HG03520 (cell line): ENCODE measurements at regions not wholly inside any gene's neighbourhood (a gene's known extent, or its start where the extent isn't known, plus 50 kb on each side); places are given as distances from the start of the nearest gene placed in this dataset.
"Not testable (repeated sequence)": the region's sequence is repeated elsewhere in the genome, so short reads cannot be mapped to it uniquely, and the experiment has no call there.

Source experiments
- ATAC-seq: cut with Tn5 transposase; IDR thresholded peaks from one replicate; pipeline ENCODE4 v1.9.1; 2021; ENCODE audit warnings: mild to moderate bottlenecking, moderate library complexity; ENCODE audit not compliant: unreplicated experiment

DNA sequence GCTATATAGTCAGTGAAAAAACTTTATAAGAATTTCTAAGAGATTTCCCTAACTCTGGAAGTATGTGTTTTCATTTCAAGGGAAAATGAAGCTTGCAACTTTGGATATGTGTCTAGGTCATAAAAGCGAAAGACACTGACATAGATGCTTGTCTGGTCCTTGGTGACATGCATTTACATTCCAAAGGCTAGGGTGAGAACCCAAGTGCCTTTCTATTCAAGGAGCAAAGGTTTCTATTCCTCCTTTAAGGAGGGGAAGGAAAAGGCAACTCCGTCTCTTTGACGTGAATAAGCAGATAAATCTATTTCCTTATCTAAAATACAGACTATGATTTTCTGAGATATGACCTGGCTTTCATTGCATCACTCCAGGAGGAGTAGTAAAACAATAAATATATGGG is 261.1 kb downstream of the CDH7 start:
- ATAC-seq, result no peak

DNA sequence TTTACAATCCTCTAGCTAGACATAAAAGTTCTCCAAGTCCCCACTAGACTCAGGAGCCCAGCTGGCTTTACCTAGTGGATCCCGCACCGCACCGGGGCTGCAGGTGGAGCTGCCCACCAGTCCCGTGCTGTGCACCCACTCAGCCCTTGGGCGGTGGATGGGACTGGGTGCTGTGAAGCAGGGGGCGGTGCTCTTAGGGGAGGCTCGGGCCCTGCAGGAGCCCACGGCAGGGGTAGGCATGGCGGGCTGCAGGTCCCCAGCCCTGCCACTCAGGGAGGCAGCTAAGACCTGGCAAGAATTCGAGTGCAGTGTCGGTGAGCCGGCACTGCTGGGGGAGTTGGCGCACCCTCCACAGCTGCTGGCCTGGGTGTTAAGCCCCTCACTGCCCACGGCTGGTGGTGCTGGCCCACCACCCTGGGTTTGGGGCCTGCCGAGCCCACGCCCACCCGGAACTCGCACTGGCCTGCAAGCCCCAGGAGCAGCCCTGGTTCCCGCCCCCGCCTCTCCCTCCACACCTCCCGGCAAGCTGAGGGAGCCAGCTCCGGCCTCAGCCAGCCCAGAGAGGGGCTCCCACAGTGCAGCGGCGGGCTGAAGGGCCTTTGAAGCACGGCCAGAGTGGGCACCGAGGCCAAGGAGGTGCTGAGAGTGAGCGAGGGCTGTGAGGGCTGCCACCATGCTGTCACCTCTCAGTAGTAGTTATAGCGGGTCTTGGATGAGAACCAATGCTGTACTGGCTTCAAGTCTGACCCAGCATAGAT is 255.2 kb downstream of the CDH7 start:
- ATAC-seq, result no peak

DNA sequence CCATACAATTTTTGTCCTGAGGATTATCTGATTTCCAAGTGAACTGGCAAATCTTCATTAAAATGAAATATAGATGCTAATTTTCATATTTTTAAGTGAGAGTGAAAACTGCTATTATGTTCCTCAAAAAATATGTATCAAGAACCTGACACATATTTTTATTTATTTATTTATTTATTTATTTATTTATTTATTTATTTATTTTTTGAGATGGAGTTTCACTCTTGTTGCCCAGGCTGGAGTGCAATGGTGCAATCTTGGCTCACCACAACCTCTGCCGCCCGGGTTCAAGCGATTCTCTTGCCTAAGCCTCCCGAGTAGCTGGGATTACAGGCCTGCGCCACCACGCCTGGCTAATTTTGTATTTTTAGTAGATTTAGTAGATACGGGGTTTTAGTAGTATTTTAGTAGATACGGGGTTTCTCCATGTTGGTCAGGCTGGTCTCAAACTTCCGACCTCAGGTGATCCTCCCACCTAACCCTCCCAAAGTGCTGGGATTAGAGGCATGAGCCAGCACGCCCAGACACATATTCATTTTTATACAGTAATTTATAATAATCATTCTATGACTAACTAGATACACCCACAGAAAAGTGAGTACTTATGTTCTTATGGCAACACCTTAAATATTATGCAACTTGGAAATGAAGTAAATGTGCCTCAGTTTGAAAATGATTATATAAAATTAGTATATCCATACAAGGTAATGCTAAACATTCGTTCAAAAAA is 248.3 kb downstream of the CDH7 start:
- ATAC-seq, result not testable (repeated sequence)

DNA sequence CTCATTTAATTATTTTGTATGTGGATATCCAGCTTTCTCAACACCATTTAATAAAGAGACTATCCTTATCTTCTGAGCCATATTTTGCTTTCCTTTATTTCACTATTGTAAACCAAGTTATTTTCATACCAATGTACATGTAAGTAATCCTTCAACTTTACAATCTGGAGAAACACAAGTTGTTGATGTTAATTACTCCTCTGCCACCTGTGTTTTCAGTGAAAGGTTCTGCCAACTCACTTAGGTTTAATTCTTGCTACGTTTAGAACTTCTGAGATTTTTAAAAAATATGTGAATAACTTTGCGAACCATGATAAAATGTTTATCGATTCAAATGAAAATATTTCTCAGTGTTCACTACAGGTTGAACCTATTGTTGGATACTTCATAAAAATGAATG is 244.4 kb downstream of the CDH7 start:
- ATAC-seq, result no peak

- ATAC-seq, result no peak
Observed at GRCh38 chr18:65994302-65994701, 243.5 kb downstream of the CDH7 start.

GRCh38 chr18:65990944-65991708 is 240.3 kb downstream of the CDH7 start:
- no peak for ATAC-seq

GRCh38 chr18:65990174-65990690 is 239.4 kb downstream of the CDH7 start:
- ATAC-seq, result no peak

DNA sequence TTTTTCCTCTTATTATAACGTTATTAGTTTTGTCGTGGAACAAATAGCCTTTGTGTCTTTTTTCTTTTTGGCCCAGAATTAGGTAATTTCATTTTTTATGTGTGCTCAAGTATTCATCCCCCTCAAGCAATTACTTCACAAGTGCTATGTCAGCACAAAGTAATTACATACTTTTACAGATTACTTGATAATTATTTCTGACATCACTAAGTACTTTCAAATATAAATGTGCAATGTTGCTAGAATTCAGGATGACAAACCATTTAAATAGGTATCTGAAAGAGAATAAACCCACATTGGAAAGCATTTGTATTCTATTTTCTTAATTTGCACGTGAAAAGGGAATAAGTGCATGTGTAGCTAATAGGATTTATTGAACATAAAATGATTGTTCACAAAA is 238.2 kb downstream of the CDH7 start:
- ATAC-seq, result no peak

GRCh38 chr18:65988386-65988785 is 237.6 kb downstream of the CDH7 start:
- ATAC-seq, result no peak

- no peak for ATAC-seq
Observed at GRCh38 chr18:65983750-65984149, 232.9 kb downstream of the CDH7 start.

GRCh38 chr18:65975536-65975935 is 224.7 kb downstream of the CDH7 start:
- ATAC-seq, result no peak

GRCh38 chr18:65974758-65975157 is 223.9 kb downstream of the CDH7 start:
- no peak for ATAC-seq

- no peak for ATAC-seq
Observed at GRCh38 chr18:65968239-65969004, 217.6 kb downstream of the CDH7 start.

DNA sequence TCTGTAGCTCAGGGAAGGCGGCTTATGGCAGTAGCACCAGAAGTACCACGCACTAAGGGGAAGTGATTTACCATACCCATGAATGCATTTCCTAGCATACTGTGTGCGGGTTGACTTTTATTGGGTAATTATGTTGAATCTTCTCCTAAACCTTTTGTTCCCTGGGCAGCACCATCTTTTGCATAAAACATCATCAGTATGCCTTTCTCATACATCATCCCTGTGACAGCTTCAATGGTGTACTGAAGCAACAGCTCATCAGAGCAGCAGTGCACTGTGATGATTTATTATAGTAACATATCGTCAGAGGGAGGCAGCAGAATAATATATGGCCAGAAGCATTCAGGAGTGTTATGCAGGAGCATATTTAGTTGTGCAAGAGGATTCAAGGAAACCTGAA is 204.9 kb downstream of the CDH7 start:
- no peak for ATAC-seq

GRCh38 chr18:65954372-65954771 is 203.6 kb downstream of the CDH7 start:
- no peak for ATAC-seq

- no peak for ATAC-seq
Observed at GRCh38 chr18:65946777-65947176, 196.0 kb downstream of the CDH7 start.

GRCh38 chr18:65943268-65943667 is 192.5 kb downstream of the CDH7 start:
- no peak for ATAC-seq

DNA sequence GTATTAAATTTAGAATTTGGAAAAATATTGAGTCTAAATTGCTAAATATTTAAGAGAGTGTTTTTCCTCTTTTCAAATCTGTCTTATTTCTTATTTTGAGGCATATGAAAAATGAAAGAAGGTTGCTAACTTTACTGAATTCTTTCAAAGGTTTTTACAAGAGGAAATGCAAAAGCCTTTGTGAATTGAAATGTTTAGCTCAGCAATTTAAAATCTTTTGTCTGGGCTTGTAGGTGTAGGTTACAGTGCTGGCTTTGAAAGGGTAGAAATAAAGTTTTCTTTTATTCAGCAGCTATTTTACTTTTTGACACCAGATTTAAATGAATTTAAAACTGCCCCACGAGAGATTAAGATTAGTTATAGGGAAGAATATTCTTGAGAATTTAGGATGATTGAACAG is 192.0 kb downstream of the CDH7 start:
- ATAC-seq, result no peak

DNA sequence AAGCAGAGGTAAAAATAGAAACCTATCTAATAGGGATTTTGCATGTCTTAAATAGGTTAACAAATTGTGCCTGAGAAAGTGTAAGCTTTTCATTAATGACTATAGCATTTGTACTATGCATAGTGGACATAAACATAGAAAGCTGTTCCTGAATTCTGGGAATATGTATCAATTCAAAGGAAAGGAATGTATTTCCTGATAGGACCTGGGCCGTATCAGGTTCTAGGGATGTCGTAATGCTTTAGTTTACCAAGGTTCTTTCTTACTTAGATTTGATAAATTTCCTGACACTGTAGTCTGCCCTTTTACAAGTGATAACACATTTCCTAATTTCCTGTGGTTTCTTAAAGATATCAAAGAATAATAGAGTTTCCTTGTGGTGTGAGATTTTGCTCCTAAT is 191.3 kb downstream of the CDH7 start:
- ATAC-seq, result no peak

- no peak for ATAC-seq
Observed at GRCh38 chr18:65941482-65941881, 190.7 kb downstream of the CDH7 start.
